Mesenchymal stem cell (in vitro differentiated cells and primary cell): ENCODE measurements at regions not wholly inside any gene's neighbourhood (a gene's known extent, or its start where the extent isn't known, plus 50 kb on each side); places are given as distances from the start of the nearest gene placed in this dataset.

Source experiments
- DNase-seq: peaks from one replicate; pipeline ENCODE4 v3.0.0-alpha.2; 2013
- H2AFZ ChIP-seq: one replicate; pipeline ENCODE4 v1.6.1; 2013; ENCODE audit warnings: low read depth, mild to moderate bottlenecking, control low read depth, inconsistent platforms, low read length, moderate library complexity
- H2AK5ac ChIP-seq: 2 replicates; pipeline ENCODE4 v1.6.1; 2013; ENCODE audit warnings: low read length, moderate library complexity, mild to moderate bottlenecking, inconsistent platforms; ENCODE audit not compliant: severe bottlenecking
- H2BK120ac ChIP-seq: one replicate; pipeline ENCODE4 v1.6.1; 2013; ENCODE audit warnings: low read depth, mild to moderate bottlenecking, inconsistent platforms, low read length, moderate library complexity
- H2BK12ac ChIP-seq, 2 experiments: one replicate each; pipeline ENCODE4 v1.6.1; 2013; ENCODE audit warnings: inconsistent platforms in 2 of 2, low read length in 2 of 2, mild to moderate bottlenecking in 2 of 2, moderate library complexity in 2 of 2, control low read depth in 1 of 2
- H2BK15ac ChIP-seq: one replicate; pipeline ENCODE4 v1.6.1; 2013; ENCODE audit warnings: mild to moderate bottlenecking, low read depth, inconsistent platforms; ENCODE audit not compliant: poor library complexity, severe bottlenecking
- H2BK5ac ChIP-seq: 2 replicates; pipeline ENCODE4 v1.6.1; 2013; ENCODE audit warnings: low read depth, mild to moderate bottlenecking, low read length, control low read depth, inconsistent platforms; ENCODE audit not compliant: poor library complexity, severe bottlenecking
- H3K14ac ChIP-seq, 2 experiments: one replicate each; pipeline ENCODE4 v1.6.1; 2013; ENCODE audit warnings: inconsistent platforms in 2 of 2, low read length in 2 of 2, control low read depth in 1 of 2, mild to moderate bottlenecking in 1 of 2, moderate library complexity in 1 of 2
- H3K18ac ChIP-seq, 2 experiments: one replicate each; pipeline ENCODE4 v1.6.1; 2013; ENCODE audit warnings: inconsistent platforms in 2 of 2, low read length in 2 of 2, control low read depth in 1 of 2, low read depth in 1 of 2, mild to moderate bottlenecking in 1 of 2
- H3K23ac ChIP-seq, 2 experiments: one replicate each; pipeline ENCODE4 v1.6.1; 2013; ENCODE audit warnings: inconsistent platforms in 2 of 2, low read length in 2 of 2, mild to moderate bottlenecking in 2 of 2, moderate library complexity in 2 of 2, control low read depth in 1 of 2
- H3K27ac ChIP-seq: 2 replicates; pipeline ENCODE4 v1.5.1; 2013; ENCODE audit warnings: mild to moderate bottlenecking, moderate library complexity, low read length, control low read depth, inconsistent platforms; ENCODE audit not compliant: poor library complexity, severe bottlenecking
- H3K27me3 ChIP-seq, 2 experiments: 2 replicates each; pipeline versions ENCODE4 v1.6.1 to v1.7.0; 2013; ENCODE audit warnings: low read length in 2 of 2, mild to moderate bottlenecking in 2 of 2, moderate library complexity in 2 of 2, control low read depth in 1 of 2, inconsistent platforms in 1 of 2; ENCODE audit not compliant: control insufficient read depth in 1 of 2, insufficient read depth in 1 of 2
- H3K36me3 ChIP-seq, 2 experiments: 2 replicates each; pipeline versions ENCODE4 v1.6.1 to v1.7.0; 2013; ENCODE audit warnings: low read length in 2 of 2, control low read depth in 1 of 2, inconsistent platforms in 1 of 2, low read depth in 1 of 2, mild to moderate bottlenecking in 1 of 2; ENCODE audit not compliant: insufficient read depth in 2 of 2, control insufficient read depth in 1 of 2
- H3K4ac ChIP-seq, 2 experiments: one replicate each; pipeline ENCODE4 v1.6.1; 2013; ENCODE audit warnings: inconsistent platforms in 2 of 2, low read length in 2 of 2, mild to moderate bottlenecking in 2 of 2, moderate library complexity in 2 of 2, control low read depth in 1 of 2, low read depth in 1 of 2
- H3K4me1 ChIP-seq: 2 replicates; pipeline ENCODE4 v1.6.1; 2013; ENCODE audit warnings: low read depth, low read length, control low read depth; ENCODE audit not compliant: control insufficient read depth, insufficient read depth
- H3K4me2 ChIP-seq: 2 replicates; pipeline ENCODE4 v1.6.1; 2013; ENCODE audit warnings: low read length, mild to moderate bottlenecking, inconsistent platforms; ENCODE audit not compliant: poor library complexity, severe bottlenecking
- H3K4me3 ChIP-seq, 2 experiments: 2 replicates each; pipeline versions ENCODE4 v1.5.1 to v1.7.0; 2013; ENCODE audit warnings: low read length in 2 of 2, mild to moderate bottlenecking in 2 of 2, control low read depth in 1 of 2, low read depth in 1 of 2; ENCODE audit not compliant: insufficient read depth in 1 of 2
- H3K79me1 ChIP-seq: replicated peaks from 2 replicates; pipeline ENCODE4 v1.6.1; 2013; ENCODE audit warnings: mild to moderate bottlenecking, control low read depth, low read length, inconsistent platforms; ENCODE audit not compliant: poor library complexity, severe bottlenecking
- H3K9ac ChIP-seq: 2 replicates; pipeline ENCODE4 v1.7.0; 2013; ENCODE audit warnings: mild to moderate bottlenecking, low read length, moderate library complexity
- H3K9me3 ChIP-seq: 2 replicates; pipeline ENCODE4 v1.7.0; 2013; ENCODE audit warnings: mild to moderate bottlenecking, low read length; ENCODE audit not compliant: control insufficient read depth
- H4K8ac ChIP-seq: one replicate; pipeline ENCODE4 v1.6.1; 2013; ENCODE audit warnings: inconsistent platforms, mild to moderate bottlenecking, low read length, moderate library complexity
- H4K91ac ChIP-seq: one replicate; pipeline ENCODE4 v1.6.1; 2013; ENCODE audit warnings: mild to moderate bottlenecking, low read length, inconsistent platforms
- WGBS: methylation state at CpG from one replicate; pipeline ENCODE4 v1.1.7; 2013; ENCODE audit warnings: mixed read lengths; 5-methylcytosine and 5-hydroxymethylcytosine counted together

DNA sequence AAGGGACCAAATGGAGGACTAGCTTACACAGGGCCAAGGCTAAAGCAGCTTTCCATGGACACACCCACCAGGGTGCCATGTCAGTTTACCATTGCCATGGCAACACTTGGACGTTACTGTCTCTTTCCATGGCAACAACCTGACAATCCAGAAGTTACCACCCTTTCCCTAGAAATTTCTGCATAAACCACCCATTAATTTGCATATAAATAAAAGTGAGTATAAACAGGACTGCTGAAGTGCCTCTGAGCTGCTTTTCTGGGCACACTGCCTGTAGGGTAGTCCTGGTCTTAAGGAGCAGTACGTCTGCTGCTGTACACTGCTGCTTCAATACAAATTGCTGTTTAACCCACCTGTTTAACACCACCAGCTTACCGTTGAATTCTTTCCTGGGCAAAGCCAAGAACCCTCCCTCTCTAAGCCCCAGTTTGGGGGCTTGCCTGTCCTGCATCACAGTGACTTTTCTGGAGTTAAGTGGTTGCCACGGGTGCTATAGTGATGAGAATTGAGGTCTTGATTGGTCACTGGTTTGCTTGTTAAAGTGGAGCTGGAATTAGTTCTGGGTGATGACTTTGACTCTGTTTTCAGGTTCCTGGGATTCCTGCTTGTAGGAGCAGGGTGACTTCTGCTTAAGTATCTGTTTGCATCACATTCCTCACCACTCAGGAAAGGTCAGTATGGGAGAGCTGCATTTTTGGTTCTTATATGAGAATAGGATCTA lies 83.2 kb downstream of the CLDN17 start:
- H2BK5ac ChIP-seq, result no peak overlapping the region
- no peak overlapping the region for H3K4ac ChIP-seq
- no peak overlapping the region for H4K91ac ChIP-seq
- H2AFZ ChIP-seq, result no peak overlapping the region
- H3K27me3 ChIP-seq, result no peaks in the 10 kb centered on the region
- no peak overlapping the region for H2BK12ac ChIP-seq
- WGBS, result 58% methylated on average over 2 of the region's 4 CpGs
- no peaks in the 10 kb centered on the region for H3K9me3 ChIP-seq
- no peak overlapping the region for H3K18ac ChIP-seq
- no peaks in the 10 kb centered on the region for H3K4me1 ChIP-seq
- H3K23ac ChIP-seq, result no peak overlapping the region
- no peak overlapping the region for H3K9ac ChIP-seq
- no peak for DNase-seq
- no peaks in the 10 kb centered on the region for H3K79me1 ChIP-seq
- H2BK15ac ChIP-seq, result no peak overlapping the region
- no peak overlapping the region for H3K27ac ChIP-seq
- H4K8ac ChIP-seq, result no peak overlapping the region
- H2BK120ac ChIP-seq, result no peak overlapping the region
- no peak overlapping the region for H2AK5ac ChIP-seq
- H3K14ac ChIP-seq, result no peak overlapping the region
- no peak overlapping the region for H3K4me3 ChIP-seq
- H3K4me2 ChIP-seq, result no peak overlapping the region
- no peaks in the 10 kb centered on the region for H3K36me3 ChIP-seq

DNA sequence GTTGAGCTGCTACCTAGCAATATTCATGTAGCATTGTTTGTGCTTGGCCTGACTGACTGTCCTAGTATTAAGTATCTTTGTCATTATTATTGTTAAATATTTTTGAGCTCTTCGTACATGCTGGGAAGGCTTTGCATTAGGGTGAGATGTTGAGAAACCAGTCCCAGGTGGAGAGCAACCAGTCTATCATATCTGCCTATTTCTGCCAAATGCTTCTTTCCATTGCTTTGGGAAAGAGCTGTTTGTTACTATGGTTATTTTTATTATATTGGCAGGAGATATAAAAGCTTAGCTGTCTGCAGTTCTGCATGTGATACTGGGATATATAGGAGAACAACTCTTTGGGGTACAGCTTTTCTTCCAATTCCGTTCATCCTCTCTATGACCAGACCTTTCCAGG lies 85.1 kb downstream of the CLDN17 start:
- Histone ChIP-seq H3K4me2 (no peak overlapping the region), H3K4me1 (no peaks in the 10 kb centered on the region), H3K27me3 (no peaks in the 10 kb centered on the region), H3K23ac (no peak overlapping the region), H3K9ac (no peak overlapping the region), H2AK5ac (no peak overlapping the region), H3K4ac (no peak overlapping the region), H2BK12ac (no peak overlapping the region), H3K14ac (no peak overlapping the region), H2BK5ac (no peak overlapping the region), H2BK120ac (no peak overlapping the region), H4K8ac (no peak overlapping the region), H4K91ac (no peak overlapping the region), H2AFZ (no peak overlapping the region), H3K9me3 (no peaks in the 10 kb centered on the region), H3K18ac (no peak overlapping the region), H2BK15ac (no peak overlapping the region), H3K79me1 (no peaks in the 10 kb centered on the region), H3K4me3 (no peak overlapping the region), H3K36me3 (no peaks in the 10 kb centered on the region), H3K27ac (no peak overlapping the region)
- DNase-seq, result no peak
- WGBS, result 74% methylated on average over 2 of the region's 2 CpGs

DNA sequence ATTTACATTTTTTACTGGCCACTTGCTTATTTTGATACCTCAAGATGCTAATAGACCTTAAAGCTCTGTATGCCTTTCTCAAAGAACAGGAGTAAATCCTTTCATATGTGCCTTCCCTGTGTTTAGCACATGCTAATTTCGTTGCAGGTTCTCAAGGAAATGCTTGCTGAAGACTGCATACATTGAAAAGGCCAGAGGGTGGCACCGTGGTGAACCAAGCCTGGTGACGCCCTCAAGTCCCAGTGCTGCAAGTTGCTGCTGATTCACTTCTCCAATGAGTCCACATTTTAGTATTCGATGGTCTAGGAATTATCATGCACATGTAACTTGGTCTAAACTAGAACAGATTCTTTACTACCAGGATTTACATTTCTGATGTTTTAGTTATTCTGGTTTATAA lies 94.1 kb downstream of the CLDN17 start:
- no peak overlapping the region for H4K91ac ChIP-seq
- DNase-seq, result no peak
- no peak overlapping the region for H3K4me3 ChIP-seq
- H3K27ac ChIP-seq, result no peak overlapping the region
- WGBS, result 14% methylated on average over 3 of the region's 4 CpGs
- no peak overlapping the region for H2BK5ac ChIP-seq
- no peaks in the 10 kb centered on the region for H3K27me3 ChIP-seq
- H2AFZ ChIP-seq, result no peak overlapping the region
- no peak overlapping the region for H2BK120ac ChIP-seq
- H3K9me3 ChIP-seq, result peaks cover 5% of the 10 kb centered on the region
- H3K79me1 ChIP-seq, result no peaks in the 10 kb centered on the region
- H3K9ac ChIP-seq, result no peak overlapping the region
- no peak overlapping the region for H2BK15ac ChIP-seq
- no peak overlapping the region for H4K8ac ChIP-seq
- H3K36me3 ChIP-seq, result no peaks in the 10 kb centered on the region
- H2BK12ac ChIP-seq, result no peak overlapping the region
- no peak overlapping the region for H3K4ac ChIP-seq
- H3K14ac ChIP-seq, result no peak overlapping the region
- H2AK5ac ChIP-seq, result no peak overlapping the region
- no peak overlapping the region for H3K23ac ChIP-seq
- H3K4me2 ChIP-seq, result no peak overlapping the region
- no peaks in the 10 kb centered on the region for H3K4me1 ChIP-seq
- no peak overlapping the region for H3K18ac ChIP-seq

DNA sequence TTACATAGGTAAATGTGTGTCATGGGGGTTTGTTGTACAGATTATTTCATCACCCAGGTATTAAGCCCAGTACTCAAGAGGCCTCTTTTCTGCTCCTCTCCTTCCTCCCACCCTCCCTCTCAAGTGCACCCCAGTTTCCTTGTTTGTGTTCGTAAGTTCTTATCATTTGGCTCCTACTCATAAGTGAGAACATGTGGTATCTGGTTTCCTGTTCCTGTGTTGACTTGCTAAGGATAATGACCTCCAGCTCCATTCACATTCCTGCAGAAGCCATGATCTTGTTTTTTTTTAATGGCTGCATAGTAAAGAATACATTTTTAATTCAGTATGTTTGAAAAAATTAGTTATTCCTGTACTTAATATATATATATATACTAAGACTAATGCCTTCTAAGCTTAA lies 107.7 kb downstream of the CLDN17 start:
- Histone ChIP-seq H4K8ac (no peak overlapping the region), H3K4me3 (no peak overlapping the region), H4K91ac (no peak overlapping the region), H3K9me3 (no peaks in the 10 kb centered on the region), H2AFZ (no peak overlapping the region), H3K9ac (no peak overlapping the region), H3K14ac (no peak overlapping the region), H3K4ac (no peak overlapping the region), H3K36me3 (no peaks in the 10 kb centered on the region), H3K23ac (no peak overlapping the region), H2AK5ac (no peak overlapping the region), H2BK15ac (no peak overlapping the region), H3K27me3 (no peaks in the 10 kb centered on the region), H3K79me1 (no peaks in the 10 kb centered on the region), H2BK5ac (no peak overlapping the region), H3K27ac (no peak overlapping the region), H2BK12ac (no peak overlapping the region), H3K4me2 (no peak overlapping the region), H3K4me1 (no peaks in the 10 kb centered on the region), H3K18ac (no peak overlapping the region), H2BK120ac (no peak overlapping the region)
- no CpG with 5 or more reads among the region's 1 CpG for WGBS
- DNase-seq, result no peak
